ENCODE measurements at regions not wholly inside any gene's neighbourhood (a gene's known extent, or its start where the extent isn't known, plus 50 kb on each side); places are given as distances from the start of the nearest gene placed in this dataset.

DNA sequence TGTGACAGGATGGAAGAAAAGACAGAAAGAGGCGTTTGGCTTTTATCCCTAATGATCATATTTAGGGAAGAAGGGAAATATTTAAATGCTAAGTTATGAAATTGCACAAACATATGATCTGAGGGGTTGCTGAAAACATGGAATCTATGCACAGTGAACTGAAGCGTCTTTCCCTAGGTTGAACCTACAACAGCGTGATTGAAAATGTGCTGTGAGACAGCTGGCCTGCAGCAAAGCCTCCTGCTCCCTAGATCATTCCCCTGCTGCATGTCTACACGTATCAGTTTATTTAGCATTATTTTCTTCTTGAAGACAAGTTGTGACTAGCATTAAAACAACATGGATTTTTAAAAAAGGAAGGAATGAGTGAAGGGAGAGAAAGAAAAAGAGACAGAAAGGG lies 272.5 kb upstream of the TRAM1L1 start:
- 56 to 66% (median 58%) methylated on average over 4 of the region's 4 CpGs for WGBS, 3 donors
- no peak for ATAC-seq
- Histone ChIP-seq H3K4me3 (no peak overlapping the region), H3K36me3 (ENCODE audit: insufficient read depth in 1 of 2, low read depth in 1 of 2) (no peaks in the 10 kb centered on the region), H3K27me3 (ENCODE audit: insufficient read depth in 3 of 3, low read length in 2 of 3) (no peaks in the 10 kb centered on the region), H3K4me1 (no peaks in the 10 kb centered on the region), H3K9me3 (no peaks in the 10 kb centered on the region), H3K27ac (no peak overlapping the region)
- intact Hi-C loops (cut with DNase I), result no loop called here
- TF ChIP-seq, protein P1, sequence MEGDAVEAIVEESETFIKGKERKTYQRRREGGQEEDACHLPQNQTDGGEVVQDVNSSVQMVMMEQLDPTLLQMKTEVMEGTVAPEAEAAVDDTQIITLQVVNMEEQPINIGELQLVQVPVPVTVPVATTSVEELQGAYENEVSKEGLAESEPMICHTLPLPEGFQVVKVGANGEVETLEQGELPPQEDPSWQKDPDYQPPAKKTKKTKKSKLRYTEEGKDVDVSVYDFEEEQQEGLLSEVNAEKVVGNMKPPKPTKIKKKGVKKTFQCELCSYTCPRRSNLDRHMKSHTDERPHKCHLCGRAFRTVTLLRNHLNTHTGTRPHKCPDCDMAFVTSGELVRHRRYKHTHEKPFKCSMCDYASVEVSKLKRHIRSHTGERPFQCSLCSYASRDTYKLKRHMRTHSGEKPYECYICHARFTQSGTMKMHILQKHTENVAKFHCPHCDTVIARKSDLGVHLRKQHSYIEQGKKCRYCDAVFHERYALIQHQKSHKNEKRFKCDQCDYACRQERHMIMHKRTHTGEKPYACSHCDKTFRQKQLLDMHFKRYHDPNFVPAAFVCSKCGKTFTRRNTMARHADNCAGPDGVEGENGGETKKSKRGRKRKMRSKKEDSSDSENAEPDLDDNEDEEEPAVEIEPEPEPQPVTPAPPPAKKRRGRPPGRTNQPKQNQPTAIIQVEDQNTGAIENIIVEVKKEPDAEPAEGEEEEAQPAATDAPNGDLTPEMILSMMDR (IDR thresholded peaks at IDR 0.05), result no peak
- DNase-seq, result no peak

DNA sequence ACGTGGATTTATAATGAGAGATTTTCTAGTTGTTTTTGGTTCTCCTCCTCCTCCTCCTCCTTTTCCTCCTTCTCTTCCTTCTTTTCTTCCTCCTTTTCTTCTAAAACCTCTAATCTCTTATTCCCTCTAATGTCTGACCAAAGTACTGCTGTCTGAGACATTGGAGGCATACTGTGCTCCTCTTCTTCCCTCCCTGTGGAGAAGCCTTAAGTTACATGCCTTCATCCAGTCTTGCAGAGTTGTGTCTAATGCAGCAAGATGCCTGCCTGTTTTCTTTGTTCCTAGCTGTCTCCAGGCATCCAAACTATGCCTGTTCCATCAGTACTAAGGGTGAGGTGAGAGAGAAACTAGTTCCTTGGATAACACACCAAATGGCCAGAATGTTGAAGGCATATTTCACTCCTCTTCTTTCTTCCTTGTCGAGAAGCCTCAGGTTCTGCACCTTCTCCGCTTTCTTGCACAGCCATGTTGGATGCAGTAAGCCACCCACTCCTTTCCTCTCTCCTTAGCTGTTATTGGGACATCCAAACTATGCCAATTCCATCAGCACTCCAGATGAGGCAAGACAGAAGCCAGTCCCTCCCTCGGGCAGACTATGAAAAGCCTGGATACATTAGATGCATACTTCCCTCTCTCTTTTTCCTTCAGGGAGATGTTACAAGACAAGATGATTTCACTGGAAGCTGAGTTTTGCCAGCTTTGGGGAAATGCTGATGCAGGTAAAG lies 285.7 kb upstream of the TRAM1L1 start:
- Histone ChIP-seq H3K4me3 (no peak overlapping the region), H3K4me1 (no peaks in the 10 kb centered on the region), H3K9me3 (no peaks in the 10 kb centered on the region), H3K36me3 (ENCODE audit: insufficient read depth in 1 of 2, low read depth in 1 of 2) (no peaks in the 10 kb centered on the region), H3K27ac (no peak overlapping the region), H3K27me3 (ENCODE audit: insufficient read depth in 3 of 3, low read length in 2 of 3) (no peaks in the 10 kb centered on the region)
- ATAC-seq (no peak), DNase-seq (no peak)
- TF ChIP-seq, protein P1 (IDR thresholded peaks at IDR 0.05), result no peak
- intact Hi-C loops (cut with DNase I), result no loop called here
- 81 to 85% (median 82%) methylated on average over 4 of the region's 4 CpGs for WGBS, 3 donors

DNA sequence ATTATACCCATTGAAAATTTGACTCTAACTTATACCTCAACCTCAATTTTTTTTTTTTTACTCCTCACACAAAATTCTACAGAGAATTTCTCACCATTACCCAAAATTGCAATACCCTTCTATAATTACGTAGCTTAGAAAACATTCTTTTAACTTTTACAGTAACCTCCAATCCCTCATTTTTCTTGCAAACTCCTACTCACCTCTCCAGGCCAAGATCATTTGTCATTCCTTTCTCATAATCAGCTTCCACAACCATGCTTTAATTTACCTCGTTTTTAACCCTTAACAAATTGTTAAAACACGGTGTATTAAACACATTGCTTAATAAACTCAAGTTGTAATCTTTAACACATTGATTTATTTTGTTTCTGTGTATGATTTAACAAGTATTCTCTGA lies 289.7 kb upstream of the TRAM1L1 start:
- intact Hi-C loops (cut with DNase I), result no loop called here
- no peaks in the 10 kb centered on the region for H3K36me3 ChIP-seq (ENCODE audit: insufficient read depth in 1 of 2, low read depth in 1 of 2)
- ATAC-seq (no peak), DNase-seq (no peak)
- H3K4me3 ChIP-seq, result no peak overlapping the region
- H3K4me1 ChIP-seq, result no peaks in the 10 kb centered on the region
- TF ChIP-seq, protein P1 (IDR thresholded peaks at IDR 0.05), result no peak
- H3K9me3 ChIP-seq, result no peaks in the 10 kb centered on the region
- WGBS, 3 donors, result 38 to 43% (median 43%) methylated on average over 3 of the region's 3 CpGs
- H3K27ac ChIP-seq, result no peak overlapping the region
- H3K27me3 ChIP-seq (ENCODE audit: insufficient read depth in 3 of 3, low read length in 2 of 3), result no peaks in the 10 kb centered on the region

DNA sequence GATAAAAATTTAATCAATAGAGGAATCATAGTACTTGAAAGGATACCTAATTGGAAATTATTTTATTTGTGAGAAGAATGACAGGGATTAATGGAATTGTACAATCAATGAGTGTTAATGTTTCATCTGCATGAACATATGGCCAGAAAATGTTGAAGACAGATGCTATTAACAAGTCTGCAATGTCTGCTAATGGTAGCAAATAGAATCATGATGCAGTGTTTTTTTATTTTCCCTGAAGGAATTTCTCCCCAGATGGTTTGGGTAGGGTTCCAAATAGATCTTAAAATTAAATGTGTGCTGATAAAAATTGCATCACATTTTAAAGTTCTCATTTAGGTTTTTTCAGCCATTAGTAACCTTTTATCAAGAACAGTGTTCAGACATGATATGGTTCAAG lies 291.3 kb upstream of the TRAM1L1 start:
- no peaks in the 10 kb centered on the region for H3K9me3 ChIP-seq

More for the DNA sequence above, 291.3 kb upstream of the TRAM1L1 start:
- TF ChIP-seq, protein P1 (IDR thresholded peaks at IDR 0.05), result no peak
- DNase-seq (no peak), ATAC-seq (no peak)
- no peaks in the 10 kb centered on the region for H3K27me3 ChIP-seq (ENCODE audit: insufficient read depth in 3 of 3, low read length in 2 of 3)
- H3K4me1 ChIP-seq, result no peaks in the 10 kb centered on the region
- H3K27ac ChIP-seq, result no peak overlapping the region
- intact Hi-C loops (cut with DNase I), result no loop called here
- no peaks in the 10 kb centered on the region for H3K36me3 ChIP-seq (ENCODE audit: insufficient read depth in 1 of 2, low read depth in 1 of 2)
- no peak overlapping the region for H3K4me3 ChIP-seq
